Upper lobe of left lung (tissue), 6 donors: ENCODE measurements at regions not wholly inside any gene's neighbourhood (a gene's known extent, or its start where the extent isn't known, plus 50 kb on each side); places are given as distances from the start of the nearest gene placed in this dataset.

Source experiments
- ATAC-seq, 2 donors: fragments of 200-7000 bp; cut with Tn5 transposase; one replicate each; pipeline ENCODE4 v1.9.1; 2022; ENCODE audit warnings: mild to moderate bottlenecking in 2 of 2, moderate library complexity in 2 of 2; ENCODE audit not compliant: low FRiP score in 2 of 2
- DNase-seq, 2 donors: peaks; one replicate each; pipeline ENCODE4 v3.0.0-alpha.2; 2019 to 2020
- H3K27ac ChIP-seq, 4 donors: fragments of 200-600 bp; sonication (generic); one replicate each; pipeline ENCODE4 v1.5.1; 2016 to 2019
- H3K27me3 ChIP-seq, 4 donors: fragments of 200-600 bp; sonication (generic); one replicate each; pipeline ENCODE4 v1.5.1; 2017 to 2019
- H3K36me3 ChIP-seq, 4 donors: fragments of 200-600 bp; sonication (generic); one replicate each; pipeline ENCODE4 v1.5.1; 2016 to 2019
- H3K4me1 ChIP-seq, 4 donors: fragments of 200-600 bp; sonication (generic); one replicate each; pipeline ENCODE4 v1.5.1; 2018 to 2019
- H3K4me3 ChIP-seq, 4 donors: fragments of 200-600 bp; sonication (generic); one replicate each; pipeline ENCODE4 v1.5.1; 2017 to 2019; ENCODE audit warnings: mild to moderate bottlenecking in 2 of 4, moderate library complexity in 1 of 4
- H3K9me3 ChIP-seq, 4 donors: fragments of 200-600 bp; sonication (generic); one replicate each; pipeline ENCODE4 v1.5.1; 2018 to 2019
- CTCF ChIP-seq, 6 experiments: fragments of 450-650 bp in 4 of 6; fragments of 200-600 bp in 2 of 6; sonication (generic) in 2 of 6; IDR thresholded peaks; one replicate each; pipeline ENCODE4 v1.5.1; 2016 to 2019; ENCODE audit warnings: antibody characterized with exemption in 6 of 6
- EP300 ChIP-seq, 4 donors: sonication (generic); formaldehyde crosslinking; IDR thresholded peaks; one replicate each; pipeline ENCODE4 v1.5.1; 2017; ENCODE audit warnings: antibody characterized with exemption in 4 of 4, control low read depth in 2 of 4
- POLR2A ChIP-seq, 4 donors: fragments of 450-650 bp; IDR thresholded peaks; one replicate each; pipeline ENCODE4 v1.5.1; 2016 to 2017; ENCODE audit warnings: antibody characterized with exemption in 4 of 4, mild to moderate bottlenecking in 2 of 4
- POLR2AphosphoS5 ChIP-seq, 2 donors: sonication (generic); formaldehyde crosslinking; IDR thresholded peaks; one replicate each; pipeline ENCODE4 v1.5.1; 2017; ENCODE audit warnings: antibody characterized with exemption in 2 of 2
- WGBS, 2 donors: methylation state at CpG; one replicate each; pipeline ENCODE4 v1.1.5; 2017 to 2018; 5-methylcytosine and 5-hydroxymethylcytosine counted together
- donor health status: DM: no; HTN: no; CAD: no; lungs with moderate emphysema.
- donor health status: DM: no; HTN: yes; CAD: no; lungs with severe emphysema.

- peak in 1 of 2 donors; percentile 78 for ATAC-seq
Measured at GRCh38 chr2:206863196-206863595, 76.1 kb upstream of the CPO start.

GRCh38 chr2:206863716-206864115 lies 75.6 kb upstream of the CPO start:
- Histone ChIP-seq H3K27ac (no peak overlapping the region), H3K4me3 (no peak overlapping the region), H3K4me1 (no peaks in the 10 kb centered on the region), H3K36me3 (no peaks in the 10 kb centered on the region), H3K9me3 (no peaks in the 10 kb centered on the region), H3K27me3 (no peaks in the 10 kb centered on the region)
- ATAC-seq, result no peak
- DNase-seq, result no peak
- no peak for TF ChIP-seq POLR2AphosphoS5 (IDR thresholded peaks at IDR 0.05)
- TF ChIP-seq EP300 (IDR thresholded peaks at IDR 0.05), result no peak
- TF ChIP-seq CTCF (IDR thresholded peaks at IDR 0.05), result no peak
- TF ChIP-seq POLR2A (IDR thresholded peaks at IDR 0.05), result no peak
- 78 to 80% methylated on average over 4 of the region's 4 CpGs for WGBS, 2 donors

More at GRCh38 chr2:206863196-206863595, 76.1 kb upstream of the CPO start:
- Histone ChIP-seq H3K27me3 (no peaks in the 10 kb centered on the region), H3K36me3 (no peaks in the 10 kb centered on the region), H3K4me3 (no peak overlapping the region), H3K9me3 (no peaks in the 10 kb centered on the region), H3K27ac (no peak overlapping the region), H3K4me1 (no peaks in the 10 kb centered on the region)
- DNase-seq, result no peak
- TF ChIP-seq EP300 (IDR thresholded peaks at IDR 0.05) (no peak), POLR2A (IDR thresholded peaks at IDR 0.05) (no peak), CTCF (IDR thresholded peaks at IDR 0.05) (no peak), POLR2AphosphoS5 (IDR thresholded peaks at IDR 0.05) (no peak)
- WGBS, 2 donors, result 68 to 86% methylated on average over 3 of the region's 3 CpGs

GRCh38 chr2:206867006-206867405 lies 72.3 kb upstream of the CPO start:
- TF ChIP-seq CTCF (IDR thresholded peaks at IDR 0.05) (no peak), POLR2A (IDR thresholded peaks at IDR 0.05) (no peak), POLR2AphosphoS5 (IDR thresholded peaks at IDR 0.05) (no peak), EP300 (IDR thresholded peaks at IDR 0.05) (no peak)
- H3K9me3 ChIP-seq, result no peaks in the 10 kb centered on the region
- ATAC-seq (no peak), DNase-seq (no peak)
- H3K36me3 ChIP-seq, result no peaks in the 10 kb centered on the region
- no peaks in the 10 kb centered on the region for H3K4me1 ChIP-seq
- WGBS, 2 donors, result 83 to 85% methylated on average over 3 of the region's 3 CpGs
- H3K27ac ChIP-seq, result no peak overlapping the region
- H3K27me3 ChIP-seq, result no peaks in the 10 kb centered on the region
- H3K4me3 ChIP-seq, result no peak overlapping the region

GRCh38 chr2:206869824-206870495 lies 69.4 kb upstream of the CPO start:
- TF ChIP-seq POLR2AphosphoS5 (IDR thresholded peaks at IDR 0.05) (no peak), EP300 (IDR thresholded peaks at IDR 0.05) (no peak), POLR2A (IDR thresholded peaks at IDR 0.05) (no peak), CTCF (IDR thresholded peaks at IDR 0.05) (no peak)
- Histone ChIP-seq H3K27me3 (no peaks in the 10 kb centered on the region), H3K4me3 (no peak overlapping the region), H3K36me3 (no peaks in the 10 kb centered on the region), H3K4me1 (no peaks in the 10 kb centered on the region), H3K27ac (no peak overlapping the region), H3K9me3 (no peaks in the 10 kb centered on the region)
- no peak for DNase-seq
- WGBS, 2 donors, result 75 to 81% methylated on average over 3 of the region's 3 CpGs
- ATAC-seq, result no peak

- WGBS, 2 donors, result 18 to 23% methylated on average over 2 of the region's 2 CpGs
- no peak overlapping the region for H3K27ac ChIP-seq
- no peak overlapping the region for H3K4me3 ChIP-seq
- no peak for TF ChIP-seq CTCF (IDR thresholded peaks at IDR 0.05)
- no peak for TF ChIP-seq POLR2AphosphoS5 (IDR thresholded peaks at IDR 0.05)
- no peak for TF ChIP-seq POLR2A (IDR thresholded peaks at IDR 0.05)
- TF ChIP-seq EP300 (IDR thresholded peaks at IDR 0.05), result no peak
- no peaks in the 10 kb centered on the region for H3K4me1 ChIP-seq
- H3K9me3 ChIP-seq, result no peaks in the 10 kb centered on the region
- no peaks in the 10 kb centered on the region for H3K36me3 ChIP-seq
- no peaks in the 10 kb centered on the region for H3K27me3 ChIP-seq
- DNase-seq (no peak), ATAC-seq (no peak)
Measured at GRCh38 chr2:206873423-206873822, 65.9 kb upstream of the CPO start.
